ENCODE measurements at regions not wholly inside any gene's neighbourhood (a gene's known extent, or its start where the extent isn't known, plus 50 kb on each side); places are given as distances from the start of the nearest gene placed in this dataset.

DNA sequence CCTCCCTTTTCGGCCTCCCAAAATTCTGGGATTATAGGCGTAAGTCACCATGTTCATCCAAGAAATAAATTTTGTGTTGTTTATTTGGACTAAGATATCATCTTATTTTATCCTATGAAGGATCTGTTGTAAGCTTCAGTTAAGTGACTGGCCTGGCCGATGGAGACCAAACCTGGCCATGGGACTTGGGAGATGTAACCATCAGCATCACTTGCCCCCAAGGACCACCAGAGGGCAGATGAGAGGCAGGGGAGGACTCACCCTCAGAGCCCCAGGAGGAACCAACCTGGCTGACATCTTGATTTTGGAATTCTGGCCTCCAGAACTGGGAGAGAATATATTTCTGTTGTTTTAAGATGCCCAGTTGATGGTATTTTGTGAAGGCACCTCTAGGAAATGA is 266.7 kb downstream of the CDH26 start:
- DNase-seq (no peak), ATAC-seq (ENCODE audit: low FRiP score) (no peak)
- Histone ChIP-seq H3K4me3 (ENCODE audit: low read length in 2 of 2) (no peak overlapping the region), H3K4me1 (ENCODE audit: control insufficient read depth in 1 of 2, insufficient read depth in 2 of 2, low read length in 2 of 2) (no peaks in the 10 kb centered on the region), H3K27me3 (ENCODE audit: control insufficient read depth in 1 of 2, insufficient read depth in 2 of 2, low read length in 1 of 2) (no peaks in the 10 kb centered on the region), H3K9me3 (ENCODE audit: control insufficient read depth, low read length) (no peaks in the 10 kb centered on the region), H3K27ac (ENCODE audit: low read depth in 1 of 2, low read length in 2 of 2) (no peak overlapping the region), H3K36me3 (ENCODE audit: control insufficient read depth in 1 of 2, insufficient read depth in 2 of 2, low read length in 1 of 2) (no peaks in the 10 kb centered on the region)
- WGBS, 2 donors = 93 to 94% methylated on average over 3 of the region's 3 CpGs
- intact Hi-C loops (cut with DNase I) = no loop called here

DNA sequence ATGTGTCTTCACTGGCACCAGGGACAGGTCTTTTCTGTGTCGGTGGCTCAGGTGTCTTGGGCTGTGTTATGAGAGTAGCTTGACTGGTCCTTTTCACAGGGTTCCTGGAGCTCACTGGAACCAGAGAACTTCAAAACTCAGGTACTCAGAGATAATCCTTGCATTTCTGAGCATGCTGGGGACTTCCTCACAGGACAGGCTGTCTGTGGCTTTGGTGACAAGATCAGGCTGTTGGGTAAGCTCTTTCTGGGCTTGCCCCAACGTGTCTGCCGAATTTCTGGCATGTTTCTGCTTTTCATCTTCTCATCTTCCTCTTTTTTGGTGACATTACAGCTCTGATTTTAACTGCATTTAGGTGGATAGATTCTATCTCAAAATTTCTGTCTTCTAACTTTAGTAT is 270.0 kb downstream of the CDH26 start:
- no peak for DNase-seq
- WGBS, 2 donors = 63 to 69% methylated on average over 3 of the region's 3 CpGs
- no peak for ATAC-seq (ENCODE audit: low FRiP score)
- Histone ChIP-seq H3K27ac (ENCODE audit: low read depth in 1 of 2, low read length in 2 of 2) (no peak overlapping the region), H3K9me3 (ENCODE audit: control insufficient read depth, low read length) (peaks cover 2% of the 10 kb centered on the region), H3K4me3 (ENCODE audit: low read length in 2 of 2) (no peak overlapping the region), H3K27me3 (ENCODE audit: control insufficient read depth in 1 of 2, insufficient read depth in 2 of 2, low read length in 1 of 2) (no peaks in the 10 kb centered on the region), H3K36me3 (ENCODE audit: control insufficient read depth in 1 of 2, insufficient read depth in 2 of 2, low read length in 1 of 2) (no peaks in the 10 kb centered on the region), H3K4me1 (ENCODE audit: control insufficient read depth in 1 of 2, insufficient read depth in 2 of 2, low read length in 2 of 2) (no peaks in the 10 kb centered on the region)
- intact Hi-C loops (cut with DNase I) = no loop called here

DNA sequence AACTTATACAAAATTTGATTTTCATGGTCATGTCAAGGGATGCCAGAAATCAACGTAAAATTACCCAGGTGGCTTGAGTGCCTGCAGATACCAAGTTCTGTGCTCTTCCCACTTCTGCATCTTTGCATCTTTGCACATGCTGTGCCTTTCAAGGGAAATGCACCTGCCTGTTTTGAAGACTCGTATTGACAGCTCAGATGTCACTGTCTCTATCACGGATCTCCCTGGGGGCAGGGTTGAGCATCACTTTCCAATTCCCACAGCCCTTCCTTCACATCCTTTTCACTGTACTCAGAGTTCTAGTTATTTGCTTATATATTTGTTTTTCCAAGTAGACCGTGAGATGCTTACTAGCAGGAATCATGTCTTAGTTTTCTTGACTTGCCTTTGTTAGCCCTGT is 274.2 kb downstream of the CDH26 start:
- intact Hi-C loops (cut with DNase I) = no loop called here
- DNase-seq (no peak), ATAC-seq (ENCODE audit: low FRiP score) (no peak)
- no peaks in the 10 kb centered on the region for H3K4me1 ChIP-seq (ENCODE audit: control insufficient read depth in 1 of 2, insufficient read depth in 2 of 2, low read length in 2 of 2)
- H3K27me3 ChIP-seq (ENCODE audit: control insufficient read depth in 1 of 2, insufficient read depth in 2 of 2, low read length in 1 of 2) = no peaks in the 10 kb centered on the region
- H3K4me3 ChIP-seq (ENCODE audit: low read length in 2 of 2) = no peak overlapping the region
- no peak overlapping the region for H3K27ac ChIP-seq (ENCODE audit: low read depth in 1 of 2, low read length in 2 of 2)
- 71 to 81% methylated on average over 4 of the region's 4 CpGs for WGBS, 2 donors
- no peaks in the 10 kb centered on the region for H3K36me3 ChIP-seq (ENCODE audit: control insufficient read depth in 1 of 2, insufficient read depth in 2 of 2, low read length in 1 of 2)
- H3K9me3 ChIP-seq (ENCODE audit: control insufficient read depth, low read length) = peaks cover 2% of the 10 kb centered on the region

DNA sequence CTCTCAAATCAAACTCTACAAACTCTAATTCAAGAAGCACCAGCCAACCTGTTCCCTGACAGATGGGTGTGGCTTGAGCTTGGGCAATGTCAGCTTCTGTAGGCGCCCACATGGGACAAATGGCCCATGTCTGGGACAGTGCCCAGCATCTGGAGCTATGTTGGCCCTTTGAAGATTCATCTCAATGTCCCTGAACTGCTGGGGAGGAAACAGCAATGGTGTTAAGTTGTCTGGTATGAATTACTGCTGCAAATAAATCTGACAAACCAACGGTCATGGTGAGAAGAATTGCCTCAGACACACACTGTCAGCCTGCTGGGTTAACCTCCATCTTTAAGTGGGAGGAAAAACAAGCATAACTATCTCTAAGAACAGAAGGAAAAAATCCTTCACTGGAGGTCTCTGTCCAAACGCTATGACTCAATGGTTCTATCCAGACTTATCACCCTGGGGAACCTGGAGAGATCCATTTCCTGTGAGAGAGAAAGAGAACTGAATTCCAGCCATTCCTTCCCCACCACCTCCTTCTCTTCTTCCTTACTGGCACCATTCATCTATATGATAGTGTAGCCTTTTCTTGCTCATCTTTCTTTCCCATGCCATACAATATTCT is 274.9 kb downstream of the CDH26 start:
- Histone ChIP-seq H3K4me1 (ENCODE audit: control insufficient read depth in 1 of 2, insufficient read depth in 2 of 2, low read length in 2 of 2) (no peaks in the 10 kb centered on the region), H3K27me3 (ENCODE audit: control insufficient read depth in 1 of 2, insufficient read depth in 2 of 2, low read length in 1 of 2) (no peaks in the 10 kb centered on the region), H3K36me3 (ENCODE audit: control insufficient read depth in 1 of 2, insufficient read depth in 2 of 2, low read length in 1 of 2) (no peaks in the 10 kb centered on the region), H3K4me3 (ENCODE audit: low read length in 2 of 2) (no peak overlapping the region), H3K27ac (ENCODE audit: low read depth in 1 of 2, low read length in 2 of 2) (no peak overlapping the region), H3K9me3 (ENCODE audit: control insufficient read depth, low read length) (peaks cover 5% of the 10 kb centered on the region)
- 22 to 32% methylated on average over 3 of the region's 3 CpGs for WGBS, 2 donors
- no peak for DNase-seq
- intact Hi-C loops (cut with DNase I) = no loop called here
- no peak for ATAC-seq (ENCODE audit: low FRiP score)

DNA sequence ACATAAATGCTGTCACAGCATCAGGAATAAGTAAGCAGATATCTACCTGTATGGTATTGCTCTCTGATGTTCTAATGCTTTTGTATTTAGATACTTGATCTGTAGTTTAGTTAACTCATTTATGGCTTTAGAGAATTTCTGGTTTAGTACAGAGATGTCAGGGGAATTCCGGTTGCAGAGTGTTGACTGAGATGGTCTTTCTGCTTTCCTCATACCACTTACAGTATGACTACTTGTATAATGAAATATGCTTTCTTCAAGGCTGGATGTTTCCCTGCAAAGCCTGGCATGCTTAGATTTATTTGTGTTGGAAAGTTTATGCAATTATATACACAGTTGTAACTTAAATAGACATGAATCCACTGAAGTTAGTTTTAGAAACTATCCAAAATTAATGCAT is 278.4 kb downstream of the CDH26 start:
- H3K9me3 ChIP-seq (ENCODE audit: control insufficient read depth, low read length) = peaks cover 2% of the 10 kb centered on the region
- no peak for DNase-seq
- H3K27me3 ChIP-seq (ENCODE audit: control insufficient read depth in 1 of 2, insufficient read depth in 2 of 2, low read length in 1 of 2) = no peaks in the 10 kb centered on the region
- no peak overlapping the region for H3K4me3 ChIP-seq (ENCODE audit: low read length in 2 of 2)
- 11 to 36% methylated on average over 1 of the region's 1 CpG for WGBS, 2 donors
- no peak overlapping the region for H3K27ac ChIP-seq (ENCODE audit: low read depth in 1 of 2, low read length in 2 of 2)
- no peaks in the 10 kb centered on the region for H3K4me1 ChIP-seq (ENCODE audit: control insufficient read depth in 1 of 2, insufficient read depth in 2 of 2, low read length in 2 of 2)
- ATAC-seq (ENCODE audit: low FRiP score) = no peak
- no peaks in the 10 kb centered on the region for H3K36me3 ChIP-seq (ENCODE audit: control insufficient read depth in 1 of 2, insufficient read depth in 2 of 2, low read length in 1 of 2)
- intact Hi-C loops (cut with DNase I) = no loop called here

DNA sequence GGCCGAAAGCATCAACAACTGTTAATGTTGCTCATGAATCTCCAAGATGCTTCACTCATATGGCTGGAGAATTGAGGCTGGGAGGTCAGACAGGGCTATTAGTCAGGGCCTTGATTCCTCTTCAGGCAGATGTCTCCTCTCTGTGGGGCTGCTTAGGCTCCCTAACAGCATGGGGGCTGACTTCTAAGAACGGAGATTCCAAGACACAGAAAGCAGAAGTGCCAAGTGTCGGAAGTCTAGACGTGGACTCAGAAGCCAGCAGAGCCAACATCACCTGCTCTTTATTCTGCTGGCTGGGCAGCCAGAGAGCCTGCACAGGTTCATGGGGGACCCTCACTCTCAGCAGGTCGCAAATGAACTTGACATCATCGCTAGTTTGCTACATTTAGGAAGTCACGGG is 279.8 kb downstream of the CDH26 start:
- Histone ChIP-seq H3K36me3 (ENCODE audit: control insufficient read depth in 1 of 2, insufficient read depth in 2 of 2, low read length in 1 of 2) (no peaks in the 10 kb centered on the region), H3K9me3 (ENCODE audit: control insufficient read depth, low read length) (peaks cover 2% of the 10 kb centered on the region), H3K27ac (ENCODE audit: low read depth in 1 of 2, low read length in 2 of 2) (no peak overlapping the region), H3K4me1 (ENCODE audit: control insufficient read depth in 1 of 2, insufficient read depth in 2 of 2, low read length in 2 of 2) (no peaks in the 10 kb centered on the region), H3K4me3 (ENCODE audit: low read length in 2 of 2) (no peak overlapping the region), H3K27me3 (ENCODE audit: control insufficient read depth in 1 of 2, insufficient read depth in 2 of 2, low read length in 1 of 2) (no peaks in the 10 kb centered on the region)
- WGBS, 2 donors = 74 to 78% methylated on average over 7 of the region's 7 CpGs
- intact Hi-C loops (cut with DNase I) = no loop called here
- DNase-seq (no peak), ATAC-seq (ENCODE audit: low FRiP score) (no peak)

DNA sequence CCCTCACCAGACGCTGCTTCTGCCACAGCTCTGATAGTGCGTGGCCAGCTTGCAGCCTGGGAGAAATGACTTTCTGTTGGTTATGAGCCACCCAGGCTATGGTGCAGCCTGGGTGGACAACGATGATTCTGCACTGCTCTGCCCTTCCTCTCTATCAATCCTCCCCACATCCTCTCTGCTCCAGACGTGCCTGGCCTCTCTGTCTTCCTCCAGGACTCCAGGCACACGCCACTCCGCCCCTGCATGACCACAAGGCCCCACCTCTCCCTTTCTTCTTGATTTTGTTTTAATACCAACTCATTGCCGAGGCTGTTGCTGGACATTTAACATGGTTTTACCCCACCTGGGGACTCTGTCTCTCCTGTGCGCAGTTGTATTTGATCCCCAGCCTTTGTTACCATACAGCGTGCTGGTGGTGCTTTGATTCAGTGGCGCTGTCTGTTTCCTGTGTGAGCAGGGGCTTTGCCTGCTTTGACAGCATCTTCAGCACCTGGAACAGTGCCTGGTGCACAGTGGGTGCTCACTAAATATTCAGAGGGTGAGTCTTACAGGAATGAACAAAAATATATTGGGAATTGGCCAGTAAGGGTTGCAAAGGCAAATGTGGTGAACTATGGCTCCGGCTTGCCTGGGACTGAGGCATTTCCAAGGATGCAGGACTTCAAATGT is 280.9 kb downstream of the CDH26 start:
- no peak for ATAC-seq (ENCODE audit: low FRiP score)
- H3K27me3 ChIP-seq (ENCODE audit: control insufficient read depth in 1 of 2, insufficient read depth in 2 of 2, low read length in 1 of 2) = no peaks in the 10 kb centered on the region
- WGBS, 2 donors = 71 to 72% methylated on average over 11 of the region's 11 CpGs
- H3K4me1 ChIP-seq (ENCODE audit: control insufficient read depth in 1 of 2, insufficient read depth in 2 of 2, low read length in 2 of 2) = no peaks in the 10 kb centered on the region
- no peak overlapping the region for H3K4me3 ChIP-seq (ENCODE audit: low read length in 2 of 2)
- H3K36me3 ChIP-seq (ENCODE audit: control insufficient read depth in 1 of 2, insufficient read depth in 2 of 2, low read length in 1 of 2) = no peaks in the 10 kb centered on the region
- no peak for DNase-seq
- H3K27ac ChIP-seq (ENCODE audit: low read depth in 1 of 2, low read length in 2 of 2) = no peak overlapping the region
- H3K9me3 ChIP-seq (ENCODE audit: control insufficient read depth, low read length) = peaks cover 2% of the 10 kb centered on the region
- intact Hi-C loops (cut with DNase I) = no loop called here

DNA sequence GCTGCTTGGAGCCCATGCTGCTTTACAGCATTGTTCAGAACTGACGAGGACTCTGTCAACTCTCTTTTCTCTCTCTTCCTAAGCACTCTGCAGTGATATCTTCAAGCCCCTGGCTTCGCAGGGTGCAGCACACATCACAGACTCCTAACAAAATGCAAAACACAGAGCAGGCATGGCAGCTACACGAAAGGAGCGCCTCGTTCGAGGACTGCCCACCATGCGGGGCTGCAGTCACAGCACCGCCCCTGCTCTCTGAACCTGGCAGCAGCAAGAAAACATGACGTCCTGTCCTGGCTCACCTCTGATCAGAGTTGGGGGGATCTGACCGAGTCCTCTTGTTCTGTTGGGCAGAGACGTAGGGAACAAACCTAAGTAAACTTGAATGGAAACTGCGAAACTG is 281.7 kb downstream of the CDH26 start:
- ATAC-seq (ENCODE audit: low FRiP score) (no peak), DNase-seq (no peak)
- Histone ChIP-seq H3K4me1 (ENCODE audit: control insufficient read depth in 1 of 2, insufficient read depth in 2 of 2, low read length in 2 of 2) (no peaks in the 10 kb centered on the region), H3K36me3 (ENCODE audit: control insufficient read depth in 1 of 2, insufficient read depth in 2 of 2, low read length in 1 of 2) (no peaks in the 10 kb centered on the region), H3K27me3 (ENCODE audit: control insufficient read depth in 1 of 2, insufficient read depth in 2 of 2, low read length in 1 of 2) (peaks cover 0 to 2% of the 10 kb centered on the region in 2 donors), H3K9me3 (ENCODE audit: control insufficient read depth, low read length) (peaks cover 2% of the 10 kb centered on the region), H3K4me3 (ENCODE audit: low read length in 2 of 2) (no peak overlapping the region), H3K27ac (ENCODE audit: low read depth in 1 of 2, low read length in 2 of 2) (no peak overlapping the region)
- 59% methylated on average over 12 of the region's 12 CpGs for whole genome bisulfite sequencing, 2 donors
- intact Hi-C loops (cut with DNase I) = no loop called here

DNA sequence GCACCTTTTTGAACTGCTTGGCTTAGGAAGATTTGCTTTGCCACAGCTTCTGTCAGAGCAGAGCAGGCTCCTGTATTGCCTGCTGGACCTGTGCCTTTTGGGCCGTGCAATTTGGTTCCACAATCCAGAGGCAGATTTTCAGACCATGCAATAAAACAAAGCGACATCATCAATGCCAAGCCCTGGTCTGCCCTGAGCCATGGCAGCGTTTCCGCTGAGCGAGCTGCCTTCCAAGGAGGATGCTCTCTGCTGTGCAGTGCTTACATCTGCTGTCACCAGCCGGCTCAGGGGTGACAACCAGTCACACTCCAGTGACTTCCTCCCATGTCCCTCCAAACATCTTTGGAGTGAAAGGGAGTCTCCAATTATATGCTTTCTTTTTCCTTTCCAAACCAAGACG is 282.2 kb downstream of the CDH26 start:
- Histone ChIP-seq H3K27me3 (ENCODE audit: control insufficient read depth in 1 of 2, insufficient read depth in 2 of 2, low read length in 1 of 2) (peaks cover 0 to 2% of the 10 kb centered on the region in 2 donors), H3K4me3 (ENCODE audit: low read length in 2 of 2) (no peak overlapping the region), H3K27ac (ENCODE audit: low read depth in 1 of 2, low read length in 2 of 2) (no peak overlapping the region), H3K36me3 (ENCODE audit: control insufficient read depth in 1 of 2, insufficient read depth in 2 of 2, low read length in 1 of 2) (no peaks in the 10 kb centered on the region), H3K4me1 (ENCODE audit: control insufficient read depth in 1 of 2, insufficient read depth in 2 of 2, low read length in 2 of 2) (no peaks in the 10 kb centered on the region), H3K9me3 (ENCODE audit: control insufficient read depth, low read length) (peaks cover 2% of the 10 kb centered on the region)
- intact Hi-C loops (cut with DNase I) = no loop called here
- DNase-seq = no peak
- WGBS, 2 donors = 68% methylated on average over 7 of the region's 7 CpGs
- ATAC-seq (ENCODE audit: low FRiP score) = no peak
